GM18867 (cell line): ENCODE measurements at regions not wholly inside any gene's neighbourhood (a gene's known extent, or its start where the extent isn't known, plus 50 kb on each side); places are given as distances from the start of the nearest gene placed in this dataset.

Source experiments
- ATAC-seq: cut with Tn5 transposase; IDR thresholded peaks from one replicate; pipeline ENCODE4 v1.9.1; 2021; ENCODE audit warnings: mild to moderate bottlenecking, moderate library complexity; ENCODE audit not compliant: unreplicated experiment

DNA sequence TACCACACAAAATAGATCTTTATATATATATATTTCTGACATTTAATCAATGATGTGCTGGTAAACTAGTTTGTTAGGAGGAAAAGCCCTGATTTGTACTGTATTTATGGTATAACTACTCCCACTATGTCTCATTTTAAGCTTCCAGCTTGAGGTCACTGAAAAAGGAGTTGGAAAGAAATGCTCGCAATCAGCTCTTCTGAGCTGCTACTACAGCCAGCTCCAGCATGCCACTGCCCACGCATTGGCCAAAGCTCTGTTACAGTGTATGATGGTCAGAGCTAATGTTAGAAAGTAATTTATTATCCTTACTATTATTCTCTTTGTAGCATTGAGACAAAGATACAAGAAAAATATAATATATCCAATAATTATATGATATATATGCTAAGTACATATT, 55.0 kb upstream of the PCED1B start:
- ATAC-seq: no peak

DNA sequence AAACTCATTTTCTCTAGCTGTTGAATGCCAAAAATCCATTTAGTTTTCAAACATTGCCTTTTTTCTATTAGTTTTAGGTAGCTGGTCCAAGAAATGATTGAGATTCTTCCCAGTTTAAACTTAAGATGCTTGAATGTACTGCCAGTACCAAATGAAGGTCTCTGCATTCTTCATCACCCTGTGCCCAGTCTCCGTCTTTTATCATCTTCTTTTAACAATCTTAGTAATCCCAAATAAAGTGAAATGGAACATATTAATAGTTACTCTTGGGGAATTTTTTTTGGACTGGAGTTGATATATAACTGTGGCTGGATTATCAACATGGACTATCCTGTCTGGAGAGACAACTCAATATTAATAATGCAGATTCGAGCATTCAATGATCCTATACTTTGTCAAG, 54.1 kb upstream of the PCED1B start:
- ATAC-seq: no peak

DNA sequence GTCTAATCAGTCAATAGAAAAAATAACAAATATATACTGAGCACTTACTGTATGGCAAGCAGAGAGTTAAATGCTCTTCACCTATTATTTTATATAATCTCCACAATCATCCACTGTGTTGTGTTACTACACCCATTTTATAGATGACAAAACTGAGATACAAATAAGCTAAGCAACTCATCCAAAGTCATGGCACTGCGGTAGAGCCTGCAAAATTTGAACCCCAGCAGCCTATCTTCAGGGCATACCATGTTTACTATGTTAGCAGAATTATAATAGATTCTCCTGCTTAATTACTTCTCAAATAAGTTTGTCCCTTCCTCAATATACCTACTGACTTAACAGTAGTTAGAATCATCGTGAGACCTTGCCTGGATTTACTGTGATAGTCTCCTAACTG, 53.6 kb upstream of the PCED1B start:
- no peak for ATAC-seq

DNA sequence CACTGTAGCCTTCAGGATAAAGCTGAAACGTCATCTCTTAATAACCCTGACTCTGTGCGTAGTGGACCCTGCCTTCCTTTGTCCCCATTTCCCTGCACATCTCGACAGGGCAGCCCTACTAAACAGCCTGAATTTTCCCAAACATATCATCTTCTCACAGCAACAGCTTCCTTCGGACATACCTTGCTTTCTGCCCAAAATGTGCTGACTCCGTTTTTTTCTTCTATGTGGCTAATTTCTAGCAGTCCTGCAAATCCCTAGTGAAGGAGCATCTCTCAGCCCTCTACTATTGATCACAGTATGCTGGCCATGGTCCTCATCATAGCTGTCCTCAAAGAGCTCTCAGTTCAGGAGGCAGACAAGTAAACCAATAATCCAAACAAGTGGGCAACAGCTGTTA, 53.1 kb upstream of the PCED1B start:
- ATAC-seq: no peak
